GM18502 (cell line): ENCODE measurements at regions not wholly inside any gene's neighbourhood (a gene's known extent, or its start where the extent isn't known, plus 50 kb on each side); places are given as distances from the start of the nearest gene placed in this dataset.
"Not testable (repeated sequence)": the region's sequence is repeated elsewhere in the genome, so short reads cannot be mapped to it uniquely, and the experiment has no call there.

Source experiments
- ATAC-seq: cut with Tn5 transposase; IDR thresholded peaks from one replicate; pipeline ENCODE4 v1.9.1; 2021; ENCODE audit warnings: mild to moderate bottlenecking; ENCODE audit not compliant: unreplicated experiment, poor library complexity

GRCh38 chrX:74251006-74251930 is 52.7 kb upstream of the ZCCHC13 start:
- no peak for ATAC-seq

GRCh38 chrX:74250574-74250973 is 53.4 kb upstream of the ZCCHC13 start:
- no peak for ATAC-seq

DNA sequence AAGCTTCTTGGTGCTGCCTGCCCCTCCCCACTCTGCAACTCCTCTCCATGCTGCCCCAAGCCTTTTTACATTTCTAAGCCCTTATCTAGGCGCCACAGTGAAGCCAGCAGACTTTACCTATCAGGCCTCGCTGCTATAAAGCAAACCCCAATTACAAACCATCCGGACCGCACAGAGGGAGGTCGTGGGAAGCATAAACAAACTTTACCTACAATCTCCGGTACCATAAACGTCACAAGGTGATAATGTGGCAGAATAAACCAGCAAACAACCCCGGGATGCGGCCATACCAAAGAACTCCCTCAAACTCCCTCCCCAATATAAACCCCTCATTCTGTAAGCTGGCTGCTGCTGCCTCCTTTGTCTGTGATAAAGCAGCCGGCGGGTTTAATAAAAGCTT is 54.0 kb upstream of the ZCCHC13 start:
- no peak for ATAC-seq

- no peak for ATAC-seq
Observed at GRCh38 chrX:74248889-74249288, 55.1 kb upstream of the ZCCHC13 start.

DNA sequence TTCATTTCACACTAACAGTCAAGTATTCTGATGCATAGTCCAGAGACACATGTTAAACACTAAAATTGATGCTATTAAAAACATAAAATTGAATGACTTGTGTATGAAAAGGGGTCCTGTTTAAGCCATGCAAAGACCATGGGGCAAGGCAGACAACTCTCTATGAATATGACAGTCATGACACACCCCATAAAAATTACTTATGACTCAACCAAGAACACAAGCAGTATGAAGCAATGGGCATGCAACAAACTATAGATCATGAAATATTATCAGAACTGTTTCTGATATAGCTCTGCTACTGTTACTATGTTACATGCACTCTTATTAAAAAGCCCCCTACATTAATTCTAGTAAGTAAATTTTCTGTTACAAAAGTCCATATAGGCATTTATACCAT is 57.5 kb upstream of the ZCCHC13 start:
- ATAC-seq, result no peak

- no peak for ATAC-seq
Observed at GRCh38 chrX:74242484-74243138, 61.4 kb upstream of the ZCCHC13 start.

DNA sequence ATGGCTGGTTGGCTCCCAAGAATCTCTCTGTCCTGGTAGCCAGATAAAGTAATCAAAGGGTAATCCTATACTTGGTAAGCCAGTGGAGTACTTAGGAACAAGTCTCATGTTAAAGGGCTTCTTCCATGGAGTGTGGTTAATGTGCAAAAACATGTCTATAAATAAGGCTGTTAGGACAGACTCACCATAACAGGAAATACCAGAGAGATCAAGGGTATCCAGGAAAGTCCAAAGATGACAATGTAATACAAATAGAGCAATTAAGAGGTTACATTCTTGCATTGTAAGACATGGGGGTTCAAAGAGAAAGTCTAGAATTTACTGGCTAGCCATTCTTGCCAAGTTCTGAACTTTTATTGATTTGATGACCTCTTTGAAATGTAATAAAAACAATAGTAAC is 61.9 kb upstream of the ZCCHC13 start:
- ATAC-seq, result no peak

GRCh38 chrX:74238771-74239170 is 65.2 kb upstream of the ZCCHC13 start:
- no peak for ATAC-seq

- ATAC-seq, result no peak
Observed at GRCh38 chrX:74234818-74235217, 69.2 kb upstream of the ZCCHC13 start.

DNA sequence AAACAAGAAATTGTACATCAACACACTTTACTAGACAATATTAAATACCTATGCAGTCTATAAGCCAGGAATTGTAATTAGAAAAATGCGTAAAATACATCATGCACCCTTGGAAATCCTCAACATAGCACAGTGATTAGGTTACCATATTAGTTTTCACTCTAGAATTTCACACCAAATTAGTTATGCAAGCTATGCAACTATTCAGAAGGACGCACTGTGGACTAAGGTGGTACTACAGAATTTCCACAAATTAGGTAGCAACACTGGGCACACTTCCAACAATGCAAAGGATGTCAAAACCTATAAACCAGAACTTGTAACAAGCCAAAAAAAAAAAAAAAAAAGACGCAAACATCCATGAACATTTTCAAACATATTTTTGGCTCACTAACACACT is 71.1 kb upstream of the ZCCHC13 start:
- ATAC-seq, result no peak

- no peak for ATAC-seq
Observed at GRCh38 chrX:74231625-74232024, 72.4 kb upstream of the ZCCHC13 start.

GRCh38 chrX:74230094-74230493 is 73.9 kb upstream of the ZCCHC13 start:
- no peak for ATAC-seq

GRCh38 chrX:74225111-74225510 is 78.9 kb upstream of the ZCCHC13 start:
- no peak for ATAC-seq

- no peak for ATAC-seq
Observed at GRCh38 chrX:74220277-74220676, 83.7 kb upstream of the ZCCHC13 start.

DNA sequence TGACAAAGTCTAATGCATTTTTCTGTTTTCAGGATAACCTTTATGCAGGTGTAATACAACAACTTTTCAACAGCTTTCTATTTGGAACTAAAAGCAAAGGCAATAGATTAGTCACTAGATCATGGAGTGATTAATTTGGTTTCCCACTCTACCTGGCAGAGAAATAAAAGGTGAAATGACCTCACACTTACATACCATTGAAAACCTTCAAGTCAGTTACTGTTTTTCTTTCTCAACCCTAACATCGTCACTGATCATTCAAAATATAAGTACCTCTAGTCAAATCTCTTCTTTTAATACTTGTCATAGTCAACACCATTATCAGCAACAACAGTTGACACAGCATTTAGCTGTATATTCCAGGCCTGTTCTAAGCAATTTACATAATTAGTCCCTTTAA is 85.1 kb upstream of the ZCCHC13 start:
- no peak for ATAC-seq

DNA sequence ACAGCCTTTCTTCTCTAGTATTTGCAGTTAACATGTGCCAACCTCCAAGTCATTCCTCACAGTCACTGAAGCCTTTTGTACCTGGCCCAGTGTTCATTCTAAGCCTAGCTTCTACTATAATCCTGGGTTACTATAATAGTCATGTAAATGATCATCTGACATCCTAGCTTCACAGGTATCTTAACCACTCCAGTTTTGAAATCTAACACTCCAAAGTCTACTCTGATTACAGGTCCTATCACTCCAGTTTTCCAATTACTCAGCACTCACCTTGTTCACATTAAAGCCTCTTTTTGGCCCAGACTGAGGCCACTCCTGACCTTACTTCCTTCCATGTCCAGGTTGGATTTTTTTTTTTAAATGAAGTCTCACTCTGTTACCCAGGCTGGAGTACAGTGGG is 87.6 kb upstream of the ZCCHC13 start:
- ATAC-seq, result no peak

- ATAC-seq, result no peak
Observed at GRCh38 chrX:74211911-74212310, 92.1 kb upstream of the ZCCHC13 start.

DNA sequence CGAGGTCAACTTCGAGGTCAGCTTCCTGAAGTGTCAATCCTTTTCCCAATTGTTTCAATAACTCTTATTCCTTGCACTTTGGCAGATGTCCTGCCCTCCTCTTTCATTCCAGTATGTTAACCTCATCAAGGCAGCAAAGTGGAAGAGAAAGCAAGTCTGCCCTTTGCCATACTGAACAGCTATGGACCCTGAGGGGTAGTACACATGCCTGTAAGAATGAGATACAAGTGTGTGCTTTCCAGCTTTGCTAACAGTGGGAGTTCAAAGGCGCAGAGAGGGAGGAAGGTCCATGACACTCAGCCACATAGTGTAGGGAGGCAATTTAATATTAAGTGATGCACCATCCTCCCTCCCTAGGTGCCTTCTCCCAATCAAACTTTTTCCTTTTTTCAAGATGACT is 96.4 kb upstream of the ZCCHC13 start:
- no peak for ATAC-seq

- ATAC-seq, result no peak
Observed at GRCh38 chrX:74195605-74196004, 108.4 kb upstream of the ZCCHC13 start.

DNA sequence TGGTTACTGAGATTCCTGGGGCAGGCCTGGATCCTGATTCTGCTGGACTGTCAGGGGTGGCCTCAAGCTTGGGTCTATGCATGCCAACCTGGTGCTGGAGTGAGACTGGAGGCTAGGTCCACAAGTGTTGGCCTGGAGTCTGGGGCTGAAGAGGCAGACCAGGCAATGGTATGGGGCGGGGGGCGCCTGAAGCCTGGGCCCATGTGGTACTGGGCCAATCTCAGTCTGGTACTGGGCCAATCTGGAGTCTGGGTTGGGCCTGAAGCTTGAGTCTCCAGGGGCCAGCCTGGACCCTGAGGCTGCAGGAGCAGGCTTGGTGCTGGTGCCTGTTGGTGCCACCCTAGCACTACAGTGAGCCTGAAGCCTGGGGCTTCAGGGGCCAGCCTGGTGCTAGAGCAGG is 108.9 kb upstream of the ZCCHC13 start:
- no peak for ATAC-seq

DNA sequence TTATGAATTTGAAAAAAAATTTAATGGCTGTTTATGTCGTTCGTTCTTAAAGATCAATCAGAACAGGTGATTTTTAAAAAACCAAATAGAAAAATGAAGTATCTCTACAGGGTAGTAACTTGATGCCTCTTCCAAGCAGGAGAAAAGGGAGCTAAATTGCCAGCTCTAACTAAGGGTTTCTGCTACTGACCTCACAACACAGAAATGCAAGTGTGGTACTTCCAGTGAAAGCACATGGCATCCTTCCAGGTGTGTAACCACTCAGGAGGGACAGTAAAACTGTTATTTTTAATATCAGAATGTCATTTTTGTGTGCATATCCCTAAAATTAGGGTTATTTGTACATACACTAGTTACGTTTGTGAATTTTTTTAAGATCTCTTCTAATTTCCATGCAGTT is 116.8 kb upstream of the ZCCHC13 start:
- no peak for ATAC-seq

- ATAC-seq, result not testable (repeated sequence)
Observed at GRCh38 chrX:74183047-74183446, 120.9 kb upstream of the ZCCHC13 start.
